ENCODE measurements at regions not wholly inside any gene's neighbourhood (a gene's known extent, or its start where the extent isn't known, plus 50 kb on each side); places are given as distances from the start of the nearest gene placed in this dataset.

DNA sequence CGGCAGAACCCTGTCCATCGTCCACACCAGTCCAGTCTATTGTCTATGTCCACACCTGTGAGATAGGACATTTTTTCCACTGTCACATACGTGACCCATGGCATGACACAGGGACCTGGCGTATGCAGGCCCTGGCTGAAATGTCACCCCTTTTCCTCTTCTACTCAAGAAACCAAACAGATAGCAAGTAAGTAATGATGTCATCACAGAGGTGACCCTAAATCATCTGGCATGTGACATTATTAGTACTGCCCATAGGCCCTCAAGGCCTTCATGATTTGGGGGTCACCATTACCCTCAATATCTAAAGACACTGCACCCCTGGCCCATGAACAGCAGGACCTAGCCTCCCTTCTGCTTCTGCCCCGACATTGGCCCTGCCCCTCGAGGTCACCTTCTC is 88.3 kb downstream of the LHX2 start:
- TF ChIP-seq GABPA (IDR thresholded peaks at IDR 0.05; ENCODE audit: low read depth) (no peak), CTCF (IDR thresholded peaks at IDR 0.05; ENCODE audit: insufficient read depth, low read length) (no peak)
- TF ChIP-seq, protein P1, sequence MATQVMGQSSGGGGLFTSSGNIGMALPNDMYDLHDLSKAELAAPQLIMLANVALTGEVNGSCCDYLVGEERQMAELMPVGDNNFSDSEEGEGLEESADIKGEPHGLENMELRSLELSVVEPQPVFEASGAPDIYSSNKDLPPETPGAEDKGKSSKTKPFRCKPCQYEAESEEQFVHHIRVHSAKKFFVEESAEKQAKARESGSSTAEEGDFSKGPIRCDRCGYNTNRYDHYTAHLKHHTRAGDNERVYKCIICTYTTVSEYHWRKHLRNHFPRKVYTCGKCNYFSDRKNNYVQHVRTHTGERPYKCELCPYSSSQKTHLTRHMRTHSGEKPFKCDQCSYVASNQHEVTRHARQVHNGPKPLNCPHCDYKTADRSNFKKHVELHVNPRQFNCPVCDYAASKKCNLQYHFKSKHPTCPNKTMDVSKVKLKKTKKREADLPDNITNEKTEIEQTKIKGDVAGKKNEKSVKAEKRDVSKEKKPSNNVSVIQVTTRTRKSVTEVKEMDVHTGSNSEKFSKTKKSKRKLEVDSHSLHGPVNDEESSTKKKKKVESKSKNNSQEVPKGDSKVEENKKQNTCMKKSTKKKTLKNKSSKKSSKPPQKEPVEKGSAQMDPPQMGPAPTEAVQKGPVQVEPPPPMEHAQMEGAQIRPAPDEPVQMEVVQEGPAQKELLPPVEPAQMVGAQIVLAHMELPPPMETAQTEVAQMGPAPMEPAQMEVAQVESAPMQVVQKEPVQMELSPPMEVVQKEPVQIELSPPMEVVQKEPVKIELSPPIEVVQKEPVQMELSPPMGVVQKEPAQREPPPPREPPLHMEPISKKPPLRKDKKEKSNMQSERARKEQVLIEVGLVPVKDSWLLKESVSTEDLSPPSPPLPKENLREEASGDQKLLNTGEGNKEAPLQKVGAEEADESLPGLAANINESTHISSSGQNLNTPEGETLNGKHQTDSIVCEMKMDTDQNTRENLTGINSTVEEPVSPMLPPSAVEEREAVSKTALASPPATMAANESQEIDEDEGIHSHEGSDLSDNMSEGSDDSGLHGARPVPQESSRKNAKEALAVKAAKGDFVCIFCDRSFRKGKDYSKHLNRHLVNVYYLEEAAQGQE (IDR thresholded peaks at IDR 0.05; ENCODE audit: insufficient replicate concordance, low read depth), result no peak
